ENCODE measurements at regions not wholly inside any gene's neighbourhood (a gene's known extent, or its start where the extent isn't known, plus 50 kb on each side); places are given as distances from the start of the nearest gene placed in this dataset.

DNA sequence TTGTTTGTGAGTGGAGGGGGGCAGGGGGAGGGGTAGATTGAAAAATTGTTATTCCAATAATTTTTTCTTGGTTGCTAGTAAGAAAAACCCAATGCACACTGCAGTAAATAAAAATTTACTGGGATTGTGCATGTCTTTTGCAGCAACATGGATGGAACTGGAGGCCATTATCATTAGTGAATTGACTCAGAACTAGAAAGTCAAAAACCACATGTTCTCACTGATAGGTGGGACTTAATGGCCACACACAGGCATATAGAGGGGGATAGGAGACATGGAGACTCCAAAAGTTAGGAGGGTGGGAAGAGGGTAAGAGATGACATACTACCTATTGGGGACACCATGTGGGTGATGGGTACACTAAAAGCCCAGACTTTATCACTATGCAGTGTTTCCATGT lies 67.2 kb downstream of the BUB3 start (continued):
- TF ChIP-seq, protein P1, sequence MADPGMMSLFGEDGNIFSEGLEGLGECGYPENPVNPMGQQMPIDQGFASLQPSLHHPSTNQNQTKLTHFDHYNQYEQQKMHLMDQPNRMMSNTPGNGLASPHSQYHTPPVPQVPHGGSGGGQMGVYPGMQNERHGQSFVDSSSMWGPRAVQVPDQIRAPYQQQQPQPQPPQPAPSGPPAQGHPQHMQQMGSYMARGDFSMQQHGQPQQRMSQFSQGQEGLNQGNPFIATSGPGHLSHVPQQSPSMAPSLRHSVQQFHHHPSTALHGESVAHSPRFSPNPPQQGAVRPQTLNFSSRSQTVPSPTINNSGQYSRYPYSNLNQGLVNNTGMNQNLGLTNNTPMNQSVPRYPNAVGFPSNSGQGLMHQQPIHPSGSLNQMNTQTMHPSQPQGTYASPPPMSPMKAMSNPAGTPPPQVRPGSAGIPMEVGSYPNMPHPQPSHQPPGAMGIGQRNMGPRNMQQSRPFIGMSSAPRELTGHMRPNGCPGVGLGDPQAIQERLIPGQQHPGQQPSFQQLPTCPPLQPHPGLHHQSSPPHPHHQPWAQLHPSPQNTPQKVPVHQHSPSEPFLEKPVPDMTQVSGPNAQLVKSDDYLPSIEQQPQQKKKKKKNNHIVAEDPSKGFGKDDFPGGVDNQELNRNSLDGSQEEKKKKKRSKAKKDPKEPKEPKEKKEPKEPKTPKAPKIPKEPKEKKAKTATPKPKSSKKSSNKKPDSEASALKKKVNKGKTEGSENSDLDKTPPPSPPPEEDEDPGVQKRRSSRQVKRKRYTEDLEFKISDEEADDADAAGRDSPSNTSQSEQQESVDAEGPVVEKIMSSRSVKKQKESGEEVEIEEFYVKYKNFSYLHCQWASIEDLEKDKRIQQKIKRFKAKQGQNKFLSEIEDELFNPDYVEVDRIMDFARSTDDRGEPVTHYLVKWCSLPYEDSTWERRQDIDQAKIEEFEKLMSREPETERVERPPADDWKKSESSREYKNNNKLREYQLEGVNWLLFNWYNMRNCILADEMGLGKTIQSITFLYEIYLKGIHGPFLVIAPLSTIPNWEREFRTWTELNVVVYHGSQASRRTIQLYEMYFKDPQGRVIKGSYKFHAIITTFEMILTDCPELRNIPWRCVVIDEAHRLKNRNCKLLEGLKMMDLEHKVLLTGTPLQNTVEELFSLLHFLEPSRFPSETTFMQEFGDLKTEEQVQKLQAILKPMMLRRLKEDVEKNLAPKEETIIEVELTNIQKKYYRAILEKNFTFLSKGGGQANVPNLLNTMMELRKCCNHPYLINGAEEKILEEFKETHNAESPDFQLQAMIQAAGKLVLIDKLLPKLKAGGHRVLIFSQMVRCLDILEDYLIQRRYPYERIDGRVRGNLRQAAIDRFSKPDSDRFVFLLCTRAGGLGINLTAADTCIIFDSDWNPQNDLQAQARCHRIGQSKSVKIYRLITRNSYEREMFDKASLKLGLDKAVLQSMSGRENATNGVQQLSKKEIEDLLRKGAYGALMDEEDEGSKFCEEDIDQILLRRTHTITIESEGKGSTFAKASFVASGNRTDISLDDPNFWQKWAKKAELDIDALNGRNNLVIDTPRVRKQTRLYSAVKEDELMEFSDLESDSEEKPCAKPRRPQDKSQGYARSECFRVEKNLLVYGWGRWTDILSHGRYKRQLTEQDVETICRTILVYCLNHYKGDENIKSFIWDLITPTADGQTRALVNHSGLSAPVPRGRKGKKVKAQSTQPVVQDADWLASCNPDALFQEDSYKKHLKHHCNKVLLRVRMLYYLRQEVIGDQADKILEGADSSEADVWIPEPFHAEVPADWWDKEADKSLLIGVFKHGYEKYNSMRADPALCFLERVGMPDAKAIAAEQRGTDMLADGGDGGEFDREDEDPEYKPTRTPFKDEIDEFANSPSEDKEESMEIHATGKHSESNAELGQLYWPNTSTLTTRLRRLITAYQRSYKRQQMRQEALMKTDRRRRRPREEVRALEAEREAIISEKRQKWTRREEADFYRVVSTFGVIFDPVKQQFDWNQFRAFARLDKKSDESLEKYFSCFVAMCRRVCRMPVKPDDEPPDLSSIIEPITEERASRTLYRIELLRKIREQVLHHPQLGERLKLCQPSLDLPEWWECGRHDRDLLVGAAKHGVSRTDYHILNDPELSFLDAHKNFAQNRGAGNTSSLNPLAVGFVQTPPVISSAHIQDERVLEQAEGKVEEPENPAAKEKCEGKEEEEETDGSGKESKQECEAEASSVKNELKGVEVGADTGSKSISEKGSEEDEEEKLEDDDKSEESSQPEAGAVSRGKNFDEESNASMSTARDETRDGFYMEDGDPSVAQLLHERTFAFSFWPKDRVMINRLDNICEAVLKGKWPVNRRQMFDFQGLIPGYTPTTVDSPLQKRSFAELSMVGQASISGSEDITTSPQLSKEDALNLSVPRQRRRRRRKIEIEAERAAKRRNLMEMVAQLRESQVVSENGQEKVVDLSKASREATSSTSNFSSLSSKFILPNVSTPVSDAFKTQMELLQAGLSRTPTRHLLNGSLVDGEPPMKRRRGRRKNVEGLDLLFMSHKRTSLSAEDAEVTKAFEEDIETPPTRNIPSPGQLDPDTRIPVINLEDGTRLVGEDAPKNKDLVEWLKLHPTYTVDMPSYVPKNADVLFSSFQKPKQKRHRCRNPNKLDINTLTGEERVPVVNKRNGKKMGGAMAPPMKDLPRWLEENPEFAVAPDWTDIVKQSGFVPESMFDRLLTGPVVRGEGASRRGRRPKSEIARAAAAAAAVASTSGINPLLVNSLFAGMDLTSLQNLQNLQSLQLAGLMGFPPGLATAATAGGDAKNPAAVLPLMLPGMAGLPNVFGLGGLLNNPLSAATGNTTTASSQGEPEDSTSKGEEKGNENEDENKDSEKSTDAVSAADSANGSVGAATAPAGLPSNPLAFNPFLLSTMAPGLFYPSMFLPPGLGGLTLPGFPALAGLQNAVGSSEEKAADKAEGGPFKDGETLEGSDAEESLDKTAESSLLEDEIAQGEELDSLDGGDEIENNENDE (IDR thresholded peaks at IDR 0.05; ENCODE audit: insufficient replicate concordance, low read length) = no peak
- TF ChIP-seq SUZ12 (IDR thresholded peaks at IDR 0.05; ENCODE audit: low read length) (no peak), RFX5 (IDR thresholded peaks at IDR 0.05; ENCODE audit: borderline replicate concordance, low read depth, low read length) (no peak), GABPA (IDR thresholded peaks at IDR 0.05; ENCODE audit: borderline replicate concordance, insufficient read depth, low read length) (no peak), CREB1 (IDR thresholded peaks at IDR 0.05) (no peak), JUND (IDR thresholded peaks at IDR 0.05; ENCODE audit: low read length) (no peak), EGR1 (IDR thresholded peaks at IDR 0.05; ENCODE audit: borderline replicate concordance, low read depth, low read length) (no peak)

Measured in H1 (cell line).